Upper lobe of left lung (tissue), 6 donors: ENCODE measurements at regions not wholly inside any gene's neighbourhood (a gene's known extent, or its start where the extent isn't known, plus 50 kb on each side); places are given as distances from the start of the nearest gene placed in this dataset.
A peak's percentile ranks its signal among the peaks of the same experiment; 100 is the strongest.

ENCODE experiments used
- ATAC-seq, 2 donors: fragments of 200-7000 bp; cut with Tn5 transposase; one replicate each; pipeline ENCODE4 v1.9.1; 2022; ENCODE audit warnings: mild to moderate bottlenecking in 2 of 2, moderate library complexity in 2 of 2; ENCODE audit not compliant: low FRiP score in 2 of 2
- DNase-seq, 2 donors: peaks; one replicate each; pipeline ENCODE4 v3.0.0-alpha.2; 2019 to 2020
- H3K27ac ChIP-seq, 4 donors: fragments of 200-600 bp; sonication (generic); one replicate each; pipeline ENCODE4 v1.5.1; 2016 to 2019
- H3K27me3 ChIP-seq, 4 donors: fragments of 200-600 bp; sonication (generic); one replicate each; pipeline ENCODE4 v1.5.1; 2017 to 2019
- H3K36me3 ChIP-seq, 4 donors: fragments of 200-600 bp; sonication (generic); one replicate each; pipeline ENCODE4 v1.5.1; 2016 to 2019
- H3K4me1 ChIP-seq, 4 donors: fragments of 200-600 bp; sonication (generic); one replicate each; pipeline ENCODE4 v1.5.1; 2018 to 2019
- H3K4me3 ChIP-seq, 4 donors: fragments of 200-600 bp; sonication (generic); one replicate each; pipeline ENCODE4 v1.5.1; 2017 to 2019; ENCODE audit warnings: mild to moderate bottlenecking in 2 of 4, moderate library complexity in 1 of 4
- H3K9me3 ChIP-seq, 4 donors: fragments of 200-600 bp; sonication (generic); one replicate each; pipeline ENCODE4 v1.5.1; 2018 to 2019
- CTCF ChIP-seq, 6 experiments: fragments of 450-650 bp in 4 of 6; fragments of 200-600 bp in 2 of 6; sonication (generic) in 2 of 6; IDR thresholded peaks; one replicate each; pipeline ENCODE4 v1.5.1; 2016 to 2019; ENCODE audit warnings: antibody characterized with exemption in 6 of 6
- EP300 ChIP-seq, 4 donors: sonication (generic); formaldehyde crosslinking; IDR thresholded peaks; one replicate each; pipeline ENCODE4 v1.5.1; 2017; ENCODE audit warnings: antibody characterized with exemption in 4 of 4, control low read depth in 2 of 4
- POLR2A ChIP-seq, 4 donors: fragments of 450-650 bp; IDR thresholded peaks; one replicate each; pipeline ENCODE4 v1.5.1; 2016 to 2017; ENCODE audit warnings: antibody characterized with exemption in 4 of 4, mild to moderate bottlenecking in 2 of 4
- POLR2AphosphoS5 ChIP-seq, 2 donors: sonication (generic); formaldehyde crosslinking; IDR thresholded peaks; one replicate each; pipeline ENCODE4 v1.5.1; 2017; ENCODE audit warnings: antibody characterized with exemption in 2 of 2
- WGBS, 2 donors: methylation state at CpG; one replicate each; pipeline ENCODE4 v1.1.5; 2017 to 2018; 5-methylcytosine and 5-hydroxymethylcytosine counted together
- donor health status: DM: no; HTN: no; CAD: no; lungs with moderate emphysema.
- donor health status: DM: no; HTN: yes; CAD: no; lungs with severe emphysema.

GRCh38 chrX:13153796-13154195 lies 109.4 kb upstream of the FAM9C start:
- Histone ChIP-seq H3K4me1 (no peaks in the 10 kb centered on the region), H3K27ac (no peak overlapping the region), H3K27me3 (no peaks in the 10 kb centered on the region), H3K9me3 (peaks cover 0 to 4% (median 0%) of the 10 kb centered on the region in 4 donors), H3K4me3 (no peak overlapping the region), H3K36me3 (no peaks in the 10 kb centered on the region)
- WGBS, 2 donors: 77 to 100% methylated on average over 3 of the region's 3 CpGs
- DNase-seq (no peak), ATAC-seq (no peak)
- TF ChIP-seq POLR2AphosphoS5 (IDR thresholded peaks at IDR 0.05) (no peak), EP300 (IDR thresholded peaks at IDR 0.05) (no peak), POLR2A (IDR thresholded peaks at IDR 0.05) (no peak), CTCF (IDR thresholded peaks at IDR 0.05) (no peak)

- ATAC-seq: no peak
These were observed 108.2 kb upstream of the FAM9C start for GRCh38 chrX:13152518-13153185.

GRCh38 chrX:13151828-13152517 lies 107.6 kb upstream of the FAM9C start:
- H3K27ac ChIP-seq: peak overlapping the region in 3 of 4 donors; percentile 35 to 53 (median 35)
- H3K27me3 ChIP-seq: no peaks in the 10 kb centered on the region
- DNase-seq: no peak
- ATAC-seq: peak in 1 of 2 donors; percentile 92
- no peaks in the 10 kb centered on the region for H3K36me3 ChIP-seq
- H3K4me3 ChIP-seq: no peak overlapping the region
- no peak for TF ChIP-seq EP300 (IDR thresholded peaks at IDR 0.05)
- TF ChIP-seq CTCF (IDR thresholded peaks at IDR 0.05): no peak
- no peak for TF ChIP-seq POLR2AphosphoS5 (IDR thresholded peaks at IDR 0.05)
- no peak for TF ChIP-seq POLR2A (IDR thresholded peaks at IDR 0.05)
- no peaks in the 10 kb centered on the region for H3K4me1 ChIP-seq
- H3K9me3 ChIP-seq: peaks cover 0 to 4% (median 0%) of the 10 kb centered on the region in 4 donors
- 47 to 55% methylated on average over 7 to 8 of the region's 8 CpGs for WGBS, 2 donors

More at GRCh38 chrX:13152518-13153185, 108.2 kb upstream of the FAM9C start:
- no peak for DNase-seq
- peak overlapping the region in 3 of 4 donors; percentile 35 to 53 (median 35) for H3K27ac ChIP-seq
- TF ChIP-seq POLR2A (IDR thresholded peaks at IDR 0.05) (no peak), CTCF (IDR thresholded peaks at IDR 0.05) (no peak), POLR2AphosphoS5 (IDR thresholded peaks at IDR 0.05) (no peak), EP300 (IDR thresholded peaks at IDR 0.05) (no peak)
- no peak overlapping the region for H3K4me3 ChIP-seq
- peaks cover 0 to 4% (median 0%) of the 10 kb centered on the region in 4 donors for H3K9me3 ChIP-seq
- no peaks in the 10 kb centered on the region for H3K27me3 ChIP-seq
- no peaks in the 10 kb centered on the region for H3K4me1 ChIP-seq
- WGBS, 2 donors: 82 to 100% methylated on average over 2 to 7 of the region's 7 CpGs
- no peaks in the 10 kb centered on the region for H3K36me3 ChIP-seq

- ATAC-seq (peak in 1 of 2 donors; percentile 61), DNase-seq (no peak)
- Histone ChIP-seq H3K4me1 (no peaks in the 10 kb centered on the region), H3K9me3 (peaks cover 0 to 4% (median 0%) of the 10 kb centered on the region in 4 donors), H3K36me3 (no peaks in the 10 kb centered on the region), H3K27me3 (no peaks in the 10 kb centered on the region), H3K27ac (no peak overlapping the region), H3K4me3 (no peak overlapping the region)
- no peak for TF ChIP-seq POLR2A (IDR thresholded peaks at IDR 0.05)
- TF ChIP-seq POLR2AphosphoS5 (IDR thresholded peaks at IDR 0.05): no peak
- TF ChIP-seq CTCF (IDR thresholded peaks at IDR 0.05): no peak
- TF ChIP-seq EP300 (IDR thresholded peaks at IDR 0.05): no peak
- 61 to 85% methylated on average over 2 to 5 of the region's 5 CpGs for WGBS, 2 donors
These were observed 105.4 kb upstream of the FAM9C start for GRCh38 chrX:13149702-13150350.
